ENCODE measurements at regions not wholly inside any gene's neighbourhood (a gene's known extent, or its start where the extent isn't known, plus 50 kb on each side); places are given as distances from the start of the nearest gene placed in this dataset.
"Not testable (repeated sequence)": the region's sequence is repeated elsewhere in the genome, so short reads cannot be mapped to it uniquely, and the experiment has no call there.

DNA sequence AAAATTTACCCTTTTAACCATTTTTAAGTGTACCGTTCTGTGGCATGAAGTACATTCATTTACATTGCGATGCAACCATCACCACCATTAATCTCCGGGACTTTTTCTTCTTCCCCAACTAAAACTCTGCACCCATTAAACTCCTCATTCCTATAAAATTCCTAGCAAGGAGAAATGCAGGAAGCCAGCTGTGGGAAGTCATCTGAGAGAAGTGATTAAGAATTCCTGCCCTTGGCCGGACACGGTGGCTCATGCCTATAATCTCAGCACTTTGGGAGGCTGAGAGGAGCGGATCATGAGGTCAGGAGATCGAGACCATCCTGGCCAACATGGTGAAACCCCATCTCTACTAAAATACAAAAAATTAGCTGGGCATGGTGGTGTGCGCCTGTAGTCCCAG lies 121.9 kb upstream of the RBPJ start:
- not testable (repeated sequence) for TF ChIP-seq TEAD4 (IDR thresholded peaks at IDR 0.05; ENCODE audit: low read depth, low read length); GTF2F1 (IDR thresholded peaks at IDR 0.05; ENCODE audit: borderline replicate concordance, low read depth, low read length); SP2 (IDR thresholded peaks at IDR 0.05; ENCODE audit: low read length); SIN3A (conservative IDR thresholded peaks at IDR 0.05 in 1 of 2, IDR thresholded peaks at IDR 0.05 in 1 of 2; ENCODE audit: low read depth in 1 of 2, low read length in 2 of 2); POLR2A (IDR thresholded peaks at IDR 0.05; ENCODE audit: control extremely low read depth in 1 of 2, low read depth in 2 of 2, low read length in 2 of 2); EZH2 (IDR thresholded peaks at IDR 0.05; ENCODE audit: low read depth, low read length, severe bottlenecking); JUND (IDR thresholded peaks at IDR 0.05; ENCODE audit: low read length)
- TF ChIP-seq, protein P1, sequence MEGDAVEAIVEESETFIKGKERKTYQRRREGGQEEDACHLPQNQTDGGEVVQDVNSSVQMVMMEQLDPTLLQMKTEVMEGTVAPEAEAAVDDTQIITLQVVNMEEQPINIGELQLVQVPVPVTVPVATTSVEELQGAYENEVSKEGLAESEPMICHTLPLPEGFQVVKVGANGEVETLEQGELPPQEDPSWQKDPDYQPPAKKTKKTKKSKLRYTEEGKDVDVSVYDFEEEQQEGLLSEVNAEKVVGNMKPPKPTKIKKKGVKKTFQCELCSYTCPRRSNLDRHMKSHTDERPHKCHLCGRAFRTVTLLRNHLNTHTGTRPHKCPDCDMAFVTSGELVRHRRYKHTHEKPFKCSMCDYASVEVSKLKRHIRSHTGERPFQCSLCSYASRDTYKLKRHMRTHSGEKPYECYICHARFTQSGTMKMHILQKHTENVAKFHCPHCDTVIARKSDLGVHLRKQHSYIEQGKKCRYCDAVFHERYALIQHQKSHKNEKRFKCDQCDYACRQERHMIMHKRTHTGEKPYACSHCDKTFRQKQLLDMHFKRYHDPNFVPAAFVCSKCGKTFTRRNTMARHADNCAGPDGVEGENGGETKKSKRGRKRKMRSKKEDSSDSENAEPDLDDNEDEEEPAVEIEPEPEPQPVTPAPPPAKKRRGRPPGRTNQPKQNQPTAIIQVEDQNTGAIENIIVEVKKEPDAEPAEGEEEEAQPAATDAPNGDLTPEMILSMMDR (IDR thresholded peaks at IDR 0.05; ENCODE audit: control extremely low read depth in 1 of 3, insufficient read depth in 1 of 3, low read depth in 1 of 3, low read length in 3 of 3): not testable (repeated sequence)

Measured in H1 (cell line).